ENCODE measurements at regions not wholly inside any gene's neighbourhood (a gene's known extent, or its start where the extent isn't known, plus 50 kb on each side); places are given as distances from the start of the nearest gene placed in this dataset.

GRCh38 chr1:238119861-238120260, 229.1 kb upstream of the ZP4 start:
- DNase-seq = no peak

- DNase-seq = no peak
These were observed 228.3 kb upstream of the ZP4 start for GRCh38 chr1:238119060-238119459.

GRCh38 chr1:238115852-238116251, 225.1 kb upstream of the ZP4 start:
- no peak for DNase-seq

GRCh38 chr1:238112952-238113621, 222.4 kb upstream of the ZP4 start:
- DNase-seq = no peak

GRCh38 chr1:238111516-238111915, 220.8 kb upstream of the ZP4 start:
- no peak for DNase-seq

GRCh38 chr1:238111081-238111480, 220.4 kb upstream of the ZP4 start:
- no peak for DNase-seq

GRCh38 chr1:238108417-238108816, 217.7 kb upstream of the ZP4 start:
- DNase-seq = no peak

- no peak for DNase-seq
These were observed 216.6 kb upstream of the ZP4 start for GRCh38 chr1:238107322-238107721.

- no peak for DNase-seq
These were observed 214.0 kb upstream of the ZP4 start for GRCh38 chr1:238104752-238105151.

GRCh38 chr1:238101923-238102322, 211.2 kb upstream of the ZP4 start:
- no peak for DNase-seq

- no peak for DNase-seq
These were observed 209.1 kb upstream of the ZP4 start for GRCh38 chr1:238099871-238100270.

GRCh38 chr1:238089615-238090014, 198.9 kb upstream of the ZP4 start:
- DNase-seq = no peak

- DNase-seq = no peak
These were observed 198.0 kb upstream of the ZP4 start for GRCh38 chr1:238088560-238089290.

GRCh38 chr1:238073991-238074390, 183.3 kb upstream of the ZP4 start:
- DNase-seq = no peak

- DNase-seq = no peak
These were observed 180.3 kb upstream of the ZP4 start for GRCh38 chr1:238071061-238071460.

- peak; percentile 1 for DNase-seq
These were observed 172.7 kb upstream of the ZP4 start for GRCh38 chr1:238063454-238063853.

GRCh38 chr1:238061967-238062613, 171.4 kb upstream of the ZP4 start:
- DNase-seq = no peak

- DNase-seq = peak; percentile 1
These were observed 169.3 kb upstream of the ZP4 start for GRCh38 chr1:238060061-238060460.

- no peak for DNase-seq
These were observed 162.0 kb upstream of the ZP4 start for GRCh38 chr1:238052496-238053266.

GRCh38 chr1:238029126-238029525, 138.4 kb upstream of the ZP4 start:
- DNase-seq = no peak

- no peak for DNase-seq
These were observed 136.6 kb upstream of the ZP4 start for GRCh38 chr1:238027366-238027765.

GRCh38 chr1:238023137-238023536, 132.4 kb upstream of the ZP4 start:
- DNase-seq = no peak

All from muscle of arm (tissue), 1 donor.